Effector memory CD4-positive, alpha-beta T cell (primary cell): ENCODE measurements at regions not wholly inside any gene's neighbourhood (a gene's known extent, or its start where the extent isn't known, plus 50 kb on each side); places are given as distances from the start of the nearest gene placed in this dataset.

Experiments
- DNase-seq, 3 donors: peaks; one replicate each; pipeline ENCODE4 v3.0.0-alpha.2; 2020
- H3K27ac ChIP-seq: 2 replicates; pipeline ENCODE4 v1.7.0; 2013; ENCODE audit warnings: mild to moderate bottlenecking, low read length, moderate library complexity; ENCODE audit not compliant: insufficient read depth, poor library complexity, severe bottlenecking
- H3K27me3 ChIP-seq: replicated peaks from 2 replicates; pipeline ENCODE4 v1.7.0; 2013; ENCODE audit warnings: mild to moderate bottlenecking, low read length; ENCODE audit not compliant: insufficient read depth, control insufficient read depth, poor library complexity, severe bottlenecking
- H3K36me3 ChIP-seq: 2 replicates; pipeline ENCODE4 v1.7.0; 2013; ENCODE audit warnings: mild to moderate bottlenecking, low read length, moderate library complexity; ENCODE audit not compliant: control insufficient read depth, insufficient read depth
- H3K4me1 ChIP-seq: 2 replicates; pipeline ENCODE4 v1.7.0; 2013; ENCODE audit warnings: low read length, mild to moderate bottlenecking; ENCODE audit not compliant: control insufficient read depth, insufficient read depth, poor library complexity, severe bottlenecking
- H3K4me3 ChIP-seq: 2 replicates; pipeline ENCODE4 v1.7.0; 2013; ENCODE audit warnings: low read length, low read depth, mild to moderate bottlenecking; ENCODE audit not compliant: insufficient read depth, poor library complexity, severe bottlenecking
- H3K9me3 ChIP-seq: 2 replicates; pipeline ENCODE4 v1.7.0; 2013; ENCODE audit warnings: mild to moderate bottlenecking, low read length, moderate library complexity; ENCODE audit not compliant: control insufficient read depth

GRCh38 chr2:224264259-224264658 lies 137.6 kb downstream of the FAM124B start:
- no peak overlapping the region for H3K27ac ChIP-seq
- H3K36me3 ChIP-seq = no peaks in the 10 kb centered on the region
- H3K27me3 ChIP-seq = no peaks in the 10 kb centered on the region
- no peak for DNase-seq
- H3K9me3 ChIP-seq = no peaks in the 10 kb centered on the region
- H3K4me3 ChIP-seq = no peak overlapping the region
- H3K4me1 ChIP-seq = no peaks in the 10 kb centered on the region

GRCh38 chr2:224263571-224264043 lies 138.3 kb downstream of the FAM124B start:
- H3K36me3 ChIP-seq = no peaks in the 10 kb centered on the region
- no peak for DNase-seq
- H3K27me3 ChIP-seq = no peaks in the 10 kb centered on the region
- no peaks in the 10 kb centered on the region for H3K9me3 ChIP-seq
- no peak overlapping the region for H3K4me3 ChIP-seq
- H3K27ac ChIP-seq = no peak overlapping the region
- H3K4me1 ChIP-seq = no peaks in the 10 kb centered on the region

- H3K27ac ChIP-seq = no peak overlapping the region
- no peaks in the 10 kb centered on the region for H3K27me3 ChIP-seq
- no peak for DNase-seq
- no peaks in the 10 kb centered on the region for H3K36me3 ChIP-seq
- H3K9me3 ChIP-seq = no peaks in the 10 kb centered on the region
- H3K4me1 ChIP-seq = no peaks in the 10 kb centered on the region
- H3K4me3 ChIP-seq = no peak overlapping the region
Measured at GRCh38 chr2:224261326-224261725, 140.6 kb downstream of the FAM124B start.

- no peaks in the 10 kb centered on the region for H3K27me3 ChIP-seq
Measured at GRCh38 chr2:224260372-224261020, 141.4 kb downstream of the FAM124B start.

GRCh38 chr2:224259831-224260230 lies 142.1 kb downstream of the FAM124B start:
- H3K9me3 ChIP-seq = no peaks in the 10 kb centered on the region
- no peaks in the 10 kb centered on the region for H3K36me3 ChIP-seq
- no peak overlapping the region for H3K27ac ChIP-seq
- no peak overlapping the region for H3K4me3 ChIP-seq
- H3K27me3 ChIP-seq = peaks cover 3% of the 10 kb centered on the region
- no peaks in the 10 kb centered on the region for H3K4me1 ChIP-seq
- no peak for DNase-seq

More at GRCh38 chr2:224260372-224261020, 141.4 kb downstream of the FAM124B start:
- H3K4me1 ChIP-seq = no peaks in the 10 kb centered on the region
- no peak overlapping the region for H3K27ac ChIP-seq
- no peaks in the 10 kb centered on the region for H3K9me3 ChIP-seq
- H3K4me3 ChIP-seq = no peak overlapping the region
- no peak for DNase-seq
- no peaks in the 10 kb centered on the region for H3K36me3 ChIP-seq

- H3K36me3 ChIP-seq = no peaks in the 10 kb centered on the region
- H3K9me3 ChIP-seq = no peaks in the 10 kb centered on the region
- H3K4me1 ChIP-seq = no peaks in the 10 kb centered on the region
- H3K27ac ChIP-seq = no peak overlapping the region
- no peak overlapping the region for H3K4me3 ChIP-seq
- H3K27me3 ChIP-seq = peaks cover 3% of the 10 kb centered on the region
- no peak for DNase-seq
Measured at GRCh38 chr2:224258059-224258458, 143.8 kb downstream of the FAM124B start.

- no peak for DNase-seq
- Histone ChIP-seq H3K36me3 (no peaks in the 10 kb centered on the region), H3K4me3 (no peak overlapping the region), H3K9me3 (no peaks in the 10 kb centered on the region), H3K27ac (no peak overlapping the region), H3K4me1 (no peaks in the 10 kb centered on the region), H3K27me3 (peaks cover 3% of the 10 kb centered on the region)
Measured at GRCh38 chr2:224257156-224257555, 144.8 kb downstream of the FAM124B start.

- Histone ChIP-seq H3K4me3 (no peak overlapping the region), H3K9me3 (no peaks in the 10 kb centered on the region), H3K36me3 (no peaks in the 10 kb centered on the region), H3K4me1 (no peaks in the 10 kb centered on the region), H3K27ac (no peak overlapping the region), H3K27me3 (peaks cover 3% of the 10 kb centered on the region)
- DNase-seq = no peak
Measured at GRCh38 chr2:224253464-224253863, 148.4 kb downstream of the FAM124B start.

GRCh38 chr2:224252631-224253030 lies 149.3 kb downstream of the FAM124B start:
- H3K27ac ChIP-seq = no peak overlapping the region

GRCh38 chr2:224248944-224249371 lies 152.9 kb downstream of the FAM124B start:
- Histone ChIP-seq H3K36me3 (no peaks in the 10 kb centered on the region), H3K9me3 (no peaks in the 10 kb centered on the region), H3K4me1 (no peaks in the 10 kb centered on the region), H3K4me3 (no peak overlapping the region), H3K27me3 (no peaks in the 10 kb centered on the region), H3K27ac (no peak overlapping the region)
- DNase-seq = no peak

More at GRCh38 chr2:224252631-224253030, 149.3 kb downstream of the FAM124B start:
- DNase-seq = no peak
- Histone ChIP-seq H3K4me3 (no peak overlapping the region), H3K27me3 (peaks cover 3% of the 10 kb centered on the region), H3K9me3 (no peaks in the 10 kb centered on the region), H3K36me3 (no peaks in the 10 kb centered on the region), H3K4me1 (no peaks in the 10 kb centered on the region)
